Lung microvascular endothelial cell (primary cell): ENCODE measurements at regions not wholly inside any gene's neighbourhood (a gene's known extent, or its start where the extent isn't known, plus 50 kb on each side); places are given as distances from the start of the nearest gene placed in this dataset.
A peak's percentile ranks its signal among the peaks of the same experiment; 100 is the strongest.

Experiments
- DNase-seq, 2 donors: peaks; one replicate each; pipeline versions ENCODE4 v3.0.0 to v3.0.0-alpha.2; 2010; ENCODE audit warnings: low read depth in 2 of 2

GRCh38 chr1:34408011-34408410 lies 231.3 kb downstream of the C1orf94 start:
- no peak for DNase-seq

- no peak for DNase-seq
These were observed 233.1 kb downstream of the C1orf94 start for GRCh38 chr1:34409689-34410229.

GRCh38 chr1:34412598-34413370 lies 236.1 kb downstream of the C1orf94 start:
- no peak for DNase-seq

GRCh38 chr1:34415140-34415539 lies 238.4 kb downstream of the C1orf94 start:
- no peak for DNase-seq

- DNase-seq = no peak
These were observed 241.5 kb downstream of the C1orf94 start for GRCh38 chr1:34418166-34418565.

- no peak for DNase-seq
These were observed 243.0 kb downstream of the C1orf94 start for GRCh38 chr1:34419663-34420136.

- DNase-seq = no peak
These were observed 248.3 kb downstream of the C1orf94 start for GRCh38 chr1:34425046-34425445.

GRCh38 chr1:34425785-34426184 lies 249.1 kb downstream of the C1orf94 start:
- DNase-seq = no peak

- DNase-seq = no peak
These were observed 249.7 kb downstream of the C1orf94 start for GRCh38 chr1:34426325-34426896.

GRCh38 chr1:34427170-34427569 lies 250.5 kb downstream of the C1orf94 start:
- DNase-seq = no peak

GRCh38 chr1:34433099-34433498 lies 256.4 kb downstream of the C1orf94 start:
- no peak for DNase-seq

GRCh38 chr1:34436836-34437235 lies 260.1 kb downstream of the C1orf94 start:
- DNase-seq = no peak

GRCh38 chr1:34441259-34442069 lies 264.8 kb downstream of the C1orf94 start:
- DNase-seq = no peak

- DNase-seq = no peak
These were observed 267.8 kb downstream of the C1orf94 start for GRCh38 chr1:34444516-34444915.

GRCh38 chr1:34450325-34450724 lies 273.6 kb downstream of the C1orf94 start:
- no peak for DNase-seq

GRCh38 chr1:34452451-34452850 lies 275.7 kb downstream of the C1orf94 start:
- DNase-seq = no peak

GRCh38 chr1:34455121-34455520 lies 278.4 kb downstream of the C1orf94 start:
- DNase-seq = no peak

- DNase-seq = peak; percentile 12 to 56
These were observed 283.5 kb downstream of the C1orf94 start for GRCh38 chr1:34460193-34460592.

- no peak for DNase-seq
These were observed 284.4 kb upstream of the GJB5 start for GRCh38 chr1:34470401-34470800.

GRCh38 chr1:34474566-34474965 lies 280.3 kb upstream of the GJB5 start:
- DNase-seq = no peak

GRCh38 chr1:34476371-34476770 lies 278.5 kb upstream of the GJB5 start:
- DNase-seq = no peak

GRCh38 chr1:34477632-34478141 lies 277.2 kb upstream of the GJB5 start:
- DNase-seq = no peak
